Smooth muscle cell of the brain vasculature (primary cell): ENCODE measurements at regions not wholly inside any gene's neighbourhood (a gene's known extent, or its start where the extent isn't known, plus 50 kb on each side); places are given as distances from the start of the nearest gene placed in this dataset.
"Not testable (repeated sequence)": the region's sequence is repeated elsewhere in the genome, so short reads cannot be mapped to it uniquely, and the experiment has no call there.

Experiments used
- DNase-seq: peaks from one replicate; pipeline ENCODE4 v3.0.0-alpha.2; 2012; ENCODE audit warnings: low read depth, low spot score

DNA sequence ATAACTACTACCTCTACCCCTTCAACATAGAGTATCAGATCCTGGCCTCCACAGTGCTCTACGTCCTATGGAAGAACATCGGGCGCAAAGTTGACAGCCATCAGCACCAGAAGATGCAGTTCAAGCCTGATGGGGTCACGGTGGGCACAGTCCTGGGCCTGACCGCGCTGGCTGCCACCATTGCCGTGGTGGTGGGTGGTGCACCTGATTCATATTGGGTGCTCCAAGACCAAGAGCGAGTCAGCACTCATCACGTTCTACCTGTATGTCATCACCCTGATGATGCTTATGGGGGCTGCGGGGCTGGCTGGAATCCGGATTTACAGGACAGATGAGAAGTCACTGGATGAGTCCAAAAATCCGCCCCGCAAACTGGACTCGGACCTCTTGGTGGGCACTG, 846.4 kb downstream of the RPIA start:
- DNase-seq = not testable (repeated sequence)

DNA sequence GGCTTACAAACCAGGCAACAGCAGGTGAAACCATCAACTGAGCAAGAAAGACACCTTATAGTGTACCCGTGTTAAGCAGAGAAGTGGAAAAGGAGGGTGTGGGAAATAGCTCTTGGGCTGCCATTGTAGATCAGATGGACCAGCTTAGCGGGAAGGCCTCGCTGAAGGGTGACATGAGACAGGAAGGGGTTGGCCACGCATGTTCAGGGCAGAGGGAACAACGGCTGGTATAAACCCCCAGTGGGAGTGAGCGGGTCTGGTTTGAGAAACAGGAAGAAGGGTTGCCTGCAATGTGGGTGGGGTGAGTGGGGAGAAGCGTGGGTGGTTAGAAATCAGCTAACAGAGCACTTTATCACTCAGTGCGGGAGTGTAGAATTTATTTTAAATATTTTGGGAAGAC, 852.6 kb downstream of the RPIA start:
- DNase-seq = not testable (repeated sequence)

DNA sequence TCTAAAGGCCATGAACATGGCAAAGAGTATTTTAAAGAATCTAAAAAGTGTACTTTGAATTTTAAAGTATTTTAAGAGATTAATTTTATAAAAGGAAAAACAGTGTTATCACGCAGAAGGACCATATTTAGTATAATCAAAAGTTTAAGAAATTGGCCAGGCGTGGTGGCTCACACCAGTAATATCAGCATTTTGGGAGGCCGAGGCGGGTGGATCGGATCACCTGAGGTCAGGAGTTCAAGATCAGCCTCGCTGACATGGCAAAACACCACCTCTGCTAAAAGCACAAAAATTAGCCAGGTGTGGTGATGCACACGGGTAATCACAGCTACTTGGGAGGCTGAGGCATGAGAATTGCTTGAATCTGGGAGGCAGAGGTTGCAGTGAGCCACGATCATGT, 887.7 kb downstream of the RPIA start:
- not testable (repeated sequence) for DNase-seq

DNA sequence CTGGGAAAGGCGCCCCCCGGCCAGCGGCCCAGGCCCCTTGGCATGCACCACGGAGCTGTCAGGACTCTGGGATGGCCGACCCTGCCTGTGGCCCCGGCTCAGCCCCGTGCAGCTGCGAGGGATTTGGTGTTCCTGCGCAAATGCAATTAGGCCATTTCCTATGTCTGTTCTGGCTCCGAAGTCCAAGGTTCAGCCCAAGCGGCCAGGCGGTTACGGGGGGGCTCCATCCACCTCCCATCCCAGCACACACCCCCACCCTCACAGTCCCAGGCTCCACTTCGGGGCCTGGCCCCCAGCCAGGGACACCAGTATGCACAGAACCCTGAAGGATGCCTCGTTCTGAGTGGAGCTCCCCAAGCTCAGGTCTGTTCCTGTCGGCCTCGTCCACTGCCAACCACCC, 891.3 kb downstream of the RPIA start:
- DNase-seq = peak; percentile 0

DNA sequence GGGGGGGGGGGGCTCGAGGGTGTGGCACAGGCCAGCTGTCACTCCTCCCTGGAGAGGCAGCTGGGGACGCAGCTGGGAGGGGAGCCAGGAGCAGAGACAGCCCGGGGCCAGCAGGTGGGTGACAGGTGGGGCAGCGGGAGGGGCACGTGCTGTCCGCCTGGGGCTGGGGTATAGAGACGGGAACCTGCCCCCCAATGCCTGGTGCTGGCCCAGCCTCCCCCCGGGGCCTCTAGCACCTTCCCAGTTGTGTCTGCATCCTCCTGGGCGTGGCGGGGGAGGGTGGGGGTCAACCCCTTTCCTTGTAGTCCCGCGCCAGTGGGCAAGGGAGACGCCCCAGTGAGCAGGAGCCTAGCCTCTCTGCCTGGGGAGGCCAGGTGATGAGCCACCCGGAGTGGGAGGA, 892.6 kb downstream of the RPIA start:
- DNase-seq = not testable (repeated sequence)

DNA sequence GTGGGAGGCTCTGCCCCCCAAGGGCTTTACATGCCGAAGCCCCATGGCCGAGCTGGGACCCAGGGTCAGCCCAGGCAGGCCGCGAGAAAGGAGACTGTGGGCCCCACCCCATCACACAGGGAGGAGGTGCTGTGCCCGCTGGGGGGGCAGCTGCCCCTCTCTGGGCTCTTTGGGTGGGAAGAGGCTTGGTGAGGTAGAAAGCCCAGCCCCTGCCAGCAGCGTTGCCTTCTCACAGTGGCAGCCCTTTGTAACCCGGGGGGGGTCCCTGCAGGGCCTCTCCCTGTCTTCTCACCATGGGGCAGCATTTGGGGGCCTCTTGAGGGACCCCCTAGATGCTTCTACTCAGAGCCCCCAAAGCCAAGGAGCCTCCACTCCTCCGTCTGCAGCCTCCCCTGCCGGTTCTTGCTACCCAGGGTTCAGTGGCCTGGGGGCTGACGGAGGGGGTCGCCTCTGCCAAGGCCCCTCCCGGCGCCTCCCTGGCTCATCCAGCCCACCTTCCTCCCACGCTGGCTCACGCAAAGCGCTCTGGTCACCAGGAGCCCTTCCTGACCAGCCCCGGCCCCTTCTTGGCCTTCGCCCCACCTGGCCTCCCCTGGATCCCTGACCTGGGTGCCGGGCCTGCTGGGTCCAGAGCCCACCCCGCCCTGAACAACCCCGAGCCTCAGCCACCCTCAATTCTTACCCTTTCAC, 893.5 kb downstream of the RPIA start:
- not testable (repeated sequence) for DNase-seq

DNA sequence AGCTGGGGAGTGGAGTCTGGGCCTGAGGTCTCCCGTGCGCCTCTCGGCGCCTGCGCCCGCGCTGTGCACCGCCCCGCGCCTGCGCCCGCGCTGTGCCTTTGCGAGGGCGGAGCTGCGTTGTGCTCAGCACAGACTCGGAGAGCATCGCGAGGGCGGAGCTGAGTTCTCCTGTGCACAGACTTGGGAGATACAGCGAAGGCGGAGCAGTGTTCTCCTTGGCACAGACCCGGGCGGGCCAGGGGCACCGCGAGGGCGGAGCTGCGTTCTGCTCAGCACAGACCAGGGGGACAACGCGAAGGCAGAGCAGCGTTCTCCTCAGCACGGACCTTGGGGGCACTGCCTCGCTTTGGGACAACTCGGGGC, 894.1 kb downstream of the RPIA start:
- peak; percentile 18 for DNase-seq

DNA sequence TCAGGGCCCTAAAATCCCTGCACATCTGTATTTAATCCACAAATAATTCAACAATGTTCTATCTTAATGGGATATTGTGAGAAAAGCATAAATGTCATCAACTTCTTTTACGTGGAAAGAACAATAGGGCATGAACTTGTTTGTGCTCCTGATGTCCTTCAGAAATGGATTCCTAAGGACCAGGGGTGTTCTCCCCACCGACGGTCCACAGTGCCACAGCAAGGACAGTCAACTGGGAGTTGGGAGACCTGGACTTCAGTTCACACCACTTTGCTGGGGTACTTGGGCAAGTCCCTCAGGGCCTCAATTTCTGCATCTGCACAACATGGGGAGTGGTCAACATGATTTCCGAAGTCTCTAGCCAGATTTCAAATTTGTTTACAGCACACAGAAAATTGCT, 908.4 kb downstream of the RPIA start:
- DNase-seq = not testable (repeated sequence)

DNA sequence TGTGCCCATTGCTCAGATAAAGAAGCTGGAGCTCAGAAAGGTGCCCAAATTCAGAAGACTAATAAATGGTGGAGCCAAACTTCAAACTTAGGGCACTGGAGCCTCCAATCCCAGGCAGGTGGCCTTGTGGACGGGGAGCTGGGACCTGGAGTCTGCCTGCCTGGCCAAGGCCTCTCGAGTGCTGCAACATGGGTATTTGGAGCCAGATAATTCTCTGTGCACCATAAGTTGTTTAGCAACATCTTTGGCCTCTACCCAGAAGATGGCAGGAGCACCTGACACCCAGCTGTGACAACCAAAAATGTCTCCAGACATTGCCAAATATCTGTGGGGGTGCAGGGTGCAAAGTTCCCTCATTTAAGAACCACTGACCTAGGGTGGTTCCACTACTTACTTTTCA, 915.0 kb downstream of the RPIA start:
- not testable (repeated sequence) for DNase-seq

DNA sequence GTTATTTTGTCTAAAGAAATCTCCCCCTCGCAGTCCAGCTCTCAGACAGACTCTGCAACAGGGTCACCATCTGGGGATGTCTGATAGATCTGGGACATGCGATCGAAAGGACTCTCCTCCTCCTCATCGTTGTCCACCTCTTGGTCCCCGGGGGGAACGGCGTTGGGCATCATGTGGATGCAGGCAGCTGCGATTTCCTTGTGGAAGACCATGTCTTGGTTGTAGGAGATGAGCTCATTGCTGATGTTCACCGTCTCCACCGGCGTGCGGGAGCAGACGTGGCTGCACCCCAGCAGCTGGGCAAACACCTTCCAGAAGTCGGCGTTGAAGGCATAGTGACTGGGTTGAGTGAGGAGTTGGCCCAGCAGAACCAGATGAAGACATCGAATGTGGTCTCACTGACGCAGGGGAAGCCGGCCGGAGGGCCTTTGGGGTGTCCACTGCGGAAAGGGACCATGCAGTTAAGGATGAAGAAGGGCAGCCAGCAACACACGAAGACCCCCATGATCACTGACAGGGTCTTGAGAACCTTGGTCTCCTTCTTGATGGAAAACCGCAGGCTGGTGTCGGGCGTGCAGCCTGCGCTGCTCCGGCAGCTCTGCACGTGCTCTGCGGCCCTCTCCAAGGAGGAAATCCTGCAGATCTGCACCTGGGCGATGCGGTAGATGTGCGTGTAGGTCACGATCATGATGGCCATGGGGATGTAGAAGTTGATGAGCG, 918.9 kb downstream of the RPIA start:
- DNase-seq = not testable (repeated sequence)

DNA sequence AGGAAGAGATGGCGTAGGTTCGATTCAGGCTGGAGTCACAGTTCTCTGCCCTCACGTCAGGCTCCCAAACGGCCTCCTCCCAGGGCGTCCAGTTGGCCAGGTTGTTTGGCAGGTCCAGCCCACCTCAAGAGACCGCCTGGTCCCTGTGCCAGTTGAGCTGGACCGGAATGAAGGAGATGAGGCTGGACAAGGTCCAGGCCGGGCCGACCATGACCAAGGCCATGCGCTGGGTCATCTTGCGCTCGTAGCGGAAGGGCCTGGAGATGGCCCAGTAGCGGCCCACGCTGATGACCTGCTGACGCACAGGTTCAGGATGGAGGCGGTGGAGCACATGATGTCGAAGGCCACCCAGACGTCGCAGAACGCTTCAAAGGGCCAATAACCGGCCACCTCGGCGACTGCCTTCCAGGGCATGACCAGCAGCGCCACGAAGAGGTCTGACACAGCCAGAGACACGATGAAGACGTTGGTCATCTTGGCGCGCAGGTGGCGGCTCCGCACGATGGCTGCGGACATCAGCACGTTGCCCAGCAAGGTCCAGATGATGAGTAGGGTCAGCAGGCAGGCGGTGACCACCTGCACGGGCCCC, 919.5 kb downstream of the RPIA start:
- not testable (repeated sequence) for DNase-seq

DNA sequence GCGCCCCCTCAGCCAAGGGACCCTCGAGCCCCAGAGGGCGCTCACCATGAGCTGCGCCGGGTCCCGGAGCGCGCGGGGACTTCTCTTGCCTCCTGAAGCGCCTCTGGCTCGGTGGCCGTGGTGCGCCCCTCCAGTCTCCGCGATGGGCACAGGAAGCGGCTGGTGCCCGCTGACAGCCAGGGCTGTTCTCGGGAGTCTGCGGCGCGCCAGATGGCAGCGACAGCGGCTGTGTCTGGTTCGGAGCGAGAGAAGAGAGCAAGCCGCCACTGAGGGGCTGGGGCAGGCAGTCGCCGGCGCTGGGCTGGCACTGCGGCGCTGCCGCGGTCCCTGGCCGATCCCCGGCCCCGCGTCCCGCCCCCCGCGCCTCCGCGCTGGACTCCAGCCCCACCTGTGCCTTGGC, 920.2 kb downstream of the RPIA start:
- not testable (repeated sequence) for DNase-seq

DNA sequence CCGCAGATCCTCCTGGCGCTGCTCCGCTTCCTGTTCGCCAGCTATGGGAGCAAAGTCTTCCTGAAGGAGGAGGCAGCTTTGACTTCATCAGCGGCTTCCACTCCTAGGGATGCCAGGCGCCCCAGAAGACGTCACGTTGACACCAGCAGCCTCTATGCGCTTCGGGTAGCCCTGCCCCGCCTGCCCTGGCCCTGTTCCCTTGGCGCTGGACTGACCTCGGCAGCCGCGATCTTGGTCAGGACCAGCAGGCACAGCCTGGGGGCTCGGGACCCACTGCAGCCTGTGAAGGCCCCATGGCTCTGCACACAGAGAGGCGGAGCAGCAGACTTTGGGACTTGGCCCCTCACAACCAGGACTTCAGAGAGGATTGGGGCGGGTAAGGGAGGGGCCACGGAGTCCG, 957.8 kb downstream of the RPIA start:
- DNase-seq = not testable (repeated sequence)

DNA sequence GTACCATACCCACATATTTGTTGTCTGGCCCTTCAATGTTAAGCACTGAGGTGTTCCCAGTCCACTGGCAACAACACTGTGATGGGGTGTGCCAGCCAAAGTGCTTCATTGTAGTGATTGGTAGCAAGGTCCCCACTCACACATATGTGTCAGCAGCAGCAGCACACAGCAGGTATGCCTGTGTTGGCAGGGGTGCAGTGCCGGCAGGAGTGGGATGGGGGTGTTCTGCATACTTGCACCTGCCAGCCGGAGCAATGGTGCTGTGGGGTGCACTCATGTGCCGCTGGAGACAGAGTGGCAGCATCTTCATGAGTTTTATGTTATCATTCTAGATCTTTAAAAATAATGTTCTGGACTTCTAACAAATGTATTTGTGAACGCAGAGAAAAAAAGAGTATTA, 987.8 kb downstream of the RPIA start:
- not testable (repeated sequence) for DNase-seq
